Ovary (tissue), 7 donors: ENCODE measurements at regions not wholly inside any gene's neighbourhood (a gene's known extent, or its start where the extent isn't known, plus 50 kb on each side); places are given as distances from the start of the nearest gene placed in this dataset.

Experiments
- DNase-seq, 5 donors: peaks; one replicate each; pipeline ENCODE4 v3.0.0-alpha.2; 2019 to 2020
- H3K27ac ChIP-seq, 2 donors: fragments of 200-600 bp; one replicate each; pipeline versions ENCODE4 v1.5.1 to v1.8.0; 2019 to 2022
- H3K27me3 ChIP-seq: fragments of 200-600 bp; one replicate; pipeline ENCODE4 v1.8.0; 2022
- H3K36me3 ChIP-seq: fragments of 200-600 bp; sonication (generic); one replicate; pipeline ENCODE4 v1.5.1; 2019
- H3K4me1 ChIP-seq: one replicate; pipeline ENCODE4 v1.8.1; 2013; ENCODE audit warnings: mild to moderate bottlenecking, moderate library complexity; ENCODE audit not compliant: insufficient read depth
- H3K4me3 ChIP-seq: fragments of 200-600 bp; sonication (generic); one replicate; pipeline ENCODE4 v1.5.1; 2017
- H3K9me3 ChIP-seq, 2 donors: fragments of 200-600 bp in 1 of 2; sonication (generic) in 1 of 2; one replicate each; pipeline versions ENCODE4 v1.5.1 to v1.8.1; 2013 to 2019; ENCODE audit warnings: mild to moderate bottlenecking in 1 of 2, moderate library complexity in 1 of 2
- CTCF ChIP-seq, 3 donors: fragments of 450-650 bp in 2 of 3; fragments of 200-600 bp in 1 of 3; IDR thresholded peaks; one replicate each; pipeline versions ENCODE4 v1.5.1 to v1.8.0; 2016 to 2022; ENCODE audit warnings: antibody characterized with exemption in 3 of 3, mild to moderate bottlenecking in 1 of 3
- EP300 ChIP-seq: sonication (generic); formaldehyde crosslinking; IDR thresholded peaks from one replicate; pipeline ENCODE4 v1.6.1; 2017; ENCODE audit warnings: antibody characterized with exemption
- POLR2A ChIP-seq: fragments of 450-650 bp; IDR thresholded peaks from one replicate; pipeline ENCODE4 v1.6.1; 2017; ENCODE audit warnings: antibody characterized with exemption, mild to moderate bottlenecking, moderate library complexity
- WGBS, 3 donors: extraction: QIAGEN DNeasy Blood & Tissue Kit in 1 of 3; methylation state at CpG; one replicate each; pipeline versions ENCODE4 v1.1.5 to v1.1.7; 2013 to 2017; 5-methylcytosine and 5-hydroxymethylcytosine counted together
- intact Hi-C, 4 donors: fragments of 100-400 bp; cut with DNase I; formaldehyde crosslinking; loops; one replicate each; pipeline versions ENCODE4 v1.11.0 to v1.15.1; 2022 to 2023
- donor health status: DM: no; HTN: no; CAD: no; lungs with moderate emphysema.
- donor health status: DM: no; HTN: no; CAD: no.
- donor health status: Bipolar disorder and iron deficiency.
- donor health status: DM: no; HTN: no; CAD: no.
- donor health status: DM: yes; HTN: yes; CAD: no.

DNA sequence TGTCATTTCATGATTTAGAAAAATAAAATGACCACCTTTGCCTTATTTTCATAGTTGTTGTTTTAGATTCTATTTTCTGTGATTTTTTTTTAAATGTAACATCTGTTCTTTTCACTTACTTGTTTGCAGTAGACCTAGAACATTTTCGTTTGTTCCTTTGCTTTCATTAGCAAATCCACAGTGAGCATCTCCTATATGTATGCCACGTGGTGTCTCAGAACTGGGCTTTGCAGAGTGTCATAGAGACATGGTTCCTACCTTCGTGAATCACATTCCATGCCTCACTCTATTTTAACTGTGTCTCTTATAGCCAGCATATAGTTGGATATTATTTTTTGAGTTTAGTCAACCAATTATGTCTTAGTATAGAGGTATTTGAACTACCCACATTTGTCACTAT, 118.2 kb downstream of the KLF13 start:
- 76 to 84% (median 76%) methylated on average over 3 of the region's 3 CpGs for WGBS, 3 donors

DNA sequence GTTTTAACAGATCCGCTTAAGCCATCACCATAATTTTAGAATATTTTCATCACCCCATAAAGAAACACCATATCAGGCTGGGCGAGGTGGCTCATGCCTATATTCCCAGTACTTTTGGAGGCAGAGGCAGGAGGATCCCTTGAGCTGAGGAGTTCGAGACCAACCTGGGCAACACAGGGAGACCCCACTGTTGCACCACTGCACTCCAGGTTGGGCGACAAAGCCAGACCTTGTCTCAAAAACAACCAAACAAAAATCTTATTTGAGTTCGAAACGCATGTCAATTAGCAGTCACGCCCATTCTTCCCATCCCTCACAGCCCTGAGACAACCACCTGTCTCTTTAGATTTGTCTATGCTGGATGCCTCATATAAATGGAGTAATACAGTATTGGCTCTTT, 119.9 kb downstream of the KLF13 start:
- 91 to 95% (median 93%) methylated on average over 7 of the region's 7 CpGs for WGBS, 3 donors
- peak in 1 of 5 donors; percentile 4 for DNase-seq

More for the DNA sequence above, 118.2 kb downstream of the KLF13 start:
- Histone ChIP-seq H3K4me1 (peaks cover 2% of the 10 kb centered on the region), H3K4me3 (no peak overlapping the region), H3K9me3 (no peaks in the 10 kb centered on the region), H3K27ac (no peak overlapping the region), H3K36me3 (no peaks in the 10 kb centered on the region), H3K27me3 (no peaks in the 10 kb centered on the region)
- intact Hi-C loops, result no loop called here
- no peak for TF ChIP-seq CTCF (IDR thresholded peaks at IDR 0.05)
- no peak for TF ChIP-seq POLR2A
- no peak for TF ChIP-seq EP300
- no peak for DNase-seq

GRCh38 chr15:31447931-31448634, 121.4 kb downstream of the KLF13 start:
- peak in 1 of 5 donors; percentile 3 for DNase-seq
- WGBS, 3 donors, result 76 to 86% (median 77%) methylated on average over 8 of the region's 8 CpGs
- H3K4me1 ChIP-seq, result no peaks in the 10 kb centered on the region
- no peak overlapping the region for H3K27ac ChIP-seq
- H3K36me3 ChIP-seq, result no peaks in the 10 kb centered on the region
- H3K27me3 ChIP-seq, result no peaks in the 10 kb centered on the region
- no peak for TF ChIP-seq EP300
- TF ChIP-seq CTCF (IDR thresholded peaks at IDR 0.05), result no peak
- no peak for TF ChIP-seq POLR2A
- intact Hi-C loops, result no loop called here
- no peaks in the 10 kb centered on the region for H3K9me3 ChIP-seq
- no peak overlapping the region for H3K4me3 ChIP-seq

More for the DNA sequence above, 119.9 kb downstream of the KLF13 start:
- Histone ChIP-seq H3K4me1 (no peaks in the 10 kb centered on the region), H3K9me3 (no peaks in the 10 kb centered on the region), H3K27me3 (no peaks in the 10 kb centered on the region), H3K36me3 (no peaks in the 10 kb centered on the region), H3K4me3 (no peak overlapping the region), H3K27ac (no peak overlapping the region)
- intact Hi-C loops, result no loop called here
- TF ChIP-seq POLR2A, result no peak
- no peak for TF ChIP-seq CTCF (IDR thresholded peaks at IDR 0.05)
- no peak for TF ChIP-seq EP300

- TF ChIP-seq POLR2A (no peak), EP300 (no peak), CTCF (IDR thresholded peaks at IDR 0.05) (no peak)
- intact Hi-C loops, result no loop called here
- Histone ChIP-seq H3K36me3 (no peaks in the 10 kb centered on the region), H3K27ac (no peak overlapping the region), H3K4me3 (no peak overlapping the region), H3K4me1 (no peaks in the 10 kb centered on the region), H3K9me3 (no peaks in the 10 kb centered on the region), H3K27me3 (no peaks in the 10 kb centered on the region)
- WGBS, 3 donors, result 32 to 38% (median 36%) methylated on average over 5 of the region's 5 CpGs
- DNase-seq, result peak in 1 of 5 donors; percentile 1
Measured at GRCh38 chr15:31448635-31448979, 122.0 kb downstream of the KLF13 start.
